DMS153 treated with DMSO at 0.1 percent for 48 hours (cell line): ENCODE measurements at regions not wholly inside any gene's neighbourhood (a gene's known extent, or its start where the extent isn't known, plus 50 kb on each side); places are given as distances from the start of the nearest gene placed in this dataset.

Source experiments
- DNase-seq: peaks from one replicate; lab custom pipeline; 2025; ENCODE audit not compliant: unreplicated experiment; lab: John Stamatoyannopoulos, UW

- DNase-seq, result no peak
These were observed 185.3 kb downstream of the BRD1 start for GRCh38 chr22:49642331-49642730.

- no peak for DNase-seq
These were observed 185.8 kb downstream of the BRD1 start for GRCh38 chr22:49641770-49642313.

- no peak for DNase-seq
These were observed 187.1 kb downstream of the BRD1 start for GRCh38 chr22:49640366-49641095.

GRCh38 chr22:49639956-49640355 is 187.7 kb downstream of the BRD1 start:
- no peak for DNase-seq

GRCh38 chr22:49638788-49639187 is 188.9 kb downstream of the BRD1 start:
- DNase-seq, result no peak

GRCh38 chr22:49638001-49638400 is 189.7 kb downstream of the BRD1 start:
- DNase-seq, result no peak

GRCh38 chr22:49637255-49637760 is 190.4 kb downstream of the BRD1 start:
- no peak for DNase-seq

GRCh38 chr22:49636649-49637048 is 191.0 kb downstream of the BRD1 start:
- no peak for DNase-seq

- DNase-seq, result no peak
These were observed 191.5 kb downstream of the BRD1 start for GRCh38 chr22:49636214-49636613.

- no peak for DNase-seq
These were observed 193.5 kb downstream of the BRD1 start for GRCh38 chr22:49634006-49634772.

GRCh38 chr22:49633010-49633324 is 194.7 kb downstream of the BRD1 start:
- no peak for DNase-seq

GRCh38 chr22:49632199-49633009 is 195.3 kb downstream of the BRD1 start:
- DNase-seq, result peak; percentile 58

GRCh38 chr22:49630448-49630946 is 197.2 kb downstream of the BRD1 start:
- DNase-seq, result no peak

- no peak for DNase-seq
These were observed 197.9 kb downstream of the BRD1 start for GRCh38 chr22:49629586-49630447.

- DNase-seq, result no peak
These were observed 198.5 kb downstream of the BRD1 start for GRCh38 chr22:49629261-49629570.

- DNase-seq, result no peak
These were observed 199.0 kb downstream of the BRD1 start for GRCh38 chr22:49628391-49629260.

- DNase-seq, result no peak
These were observed 200.2 kb downstream of the BRD1 start for GRCh38 chr22:49627217-49628181.
